ENCODE measurements at regions not wholly inside any gene's neighbourhood (a gene's known extent, or its start where the extent isn't known, plus 50 kb on each side); places are given as distances from the start of the nearest gene placed in this dataset.

GRCh38 chr11:91800208-91800914, 424.3 kb upstream of the FAT3 start:
- no peak for DNase-seq

GRCh38 chr11:91798240-91798639, 426.4 kb upstream of the FAT3 start:
- DNase-seq: no peak

- DNase-seq: no peak
Measured at GRCh38 chr11:91796999-91797398, 427.6 kb upstream of the FAT3 start.

GRCh38 chr11:91795139-91795887, 429.3 kb upstream of the FAT3 start:
- DNase-seq: no peak

- DNase-seq: no peak
Measured at GRCh38 chr11:91794146-91794545, 430.5 kb upstream of the FAT3 start.

GRCh38 chr11:91792779-91793262, 431.8 kb upstream of the FAT3 start:
- no peak for DNase-seq

- DNase-seq: no peak
Measured at GRCh38 chr11:91791171-91791468, 433.5 kb upstream of the FAT3 start.

- DNase-seq: peak; percentile 85
Measured at GRCh38 chr11:91790346-91791170, 434.1 kb upstream of the FAT3 start.

GRCh38 chr11:91788764-91789163, 435.9 kb upstream of the FAT3 start:
- DNase-seq: no peak

GRCh38 chr11:91786097-91786496, 438.5 kb upstream of the FAT3 start:
- no peak for DNase-seq

GRCh38 chr11:91783173-91783572, 441.4 kb upstream of the FAT3 start:
- no peak for DNase-seq

GRCh38 chr11:91778758-91779157, 445.9 kb upstream of the FAT3 start:
- DNase-seq: no peak

GRCh38 chr11:91776655-91777054, 448.0 kb upstream of the FAT3 start:
- no peak for DNase-seq

GRCh38 chr11:91773090-91773489, 451.5 kb upstream of the FAT3 start:
- DNase-seq: no peak

- DNase-seq: no peak
Measured at GRCh38 chr11:91771961-91772360, 452.7 kb upstream of the FAT3 start.

- no peak for DNase-seq
Measured at GRCh38 chr11:91768783-91769182, 455.8 kb upstream of the FAT3 start.

GRCh38 chr11:91763331-91763730, 461.3 kb upstream of the FAT3 start:
- no peak for DNase-seq

- peak; percentile 49 for DNase-seq
Measured at GRCh38 chr11:91761406-91762025, 463.1 kb upstream of the FAT3 start.

GRCh38 chr11:91756829-91757480, 467.7 kb upstream of the FAT3 start:
- no peak for DNase-seq

GRCh38 chr11:91755951-91756707, 468.5 kb upstream of the FAT3 start:
- DNase-seq: no peak

GRCh38 chr11:91755526-91755925, 469.1 kb upstream of the FAT3 start:
- DNase-seq: no peak

GRCh38 chr11:91749251-91749650, 475.4 kb upstream of the FAT3 start:
- no peak for DNase-seq
